Keratinocyte (primary cell): ENCODE measurements at regions not wholly inside any gene's neighbourhood (a gene's known extent, or its start where the extent isn't known, plus 50 kb on each side); places are given as distances from the start of the nearest gene placed in this dataset.

Experiments used
- DNase-seq: peaks from one replicate; pipeline ENCODE4 v3.0.0-alpha.2; 2011; ENCODE audit warnings: low read depth, missing footprints, low spot score
- FAIRE-seq: peaks from 2 replicates; lab custom pipeline; 2011; peaks lifted over from hg19 to GRCh38; lab: Jason Lieb, UNC
- H2AFZ ChIP-seq: 2 replicates; pipeline ENCODE4 v1.6.0; 2012; ENCODE audit warnings: low read length, control low read depth, inconsistent platforms; ENCODE audit not compliant: control insufficient read depth
- H3K27ac ChIP-seq: 2 replicates; pipeline ENCODE4 v1.5.1; 2011; ENCODE audit warnings: low read length; ENCODE audit not compliant: control insufficient read depth, insufficient read depth
- H3K27me3 ChIP-seq: 3 replicates; pipeline ENCODE4 v1.6.0; 2011; ENCODE audit warnings: low read length; ENCODE audit not compliant: control insufficient read depth, insufficient read depth; ENCODE audit errors: extremely low read depth
- H3K36me3 ChIP-seq, 2 experiments: 2 replicates in 1 of 2; 3 replicates in 1 of 2; pipeline ENCODE4 v1.5.1; 2011; ENCODE audit warnings: low read length in 2 of 2, mild to moderate bottlenecking in 1 of 2; ENCODE audit not compliant: control insufficient read depth in 2 of 2, insufficient read depth in 2 of 2; ENCODE audit errors: extremely low read depth in 1 of 2
- H3K4me1 ChIP-seq: 3 replicates; pipeline ENCODE4 v1.5.1; 2011; ENCODE audit warnings: low read length; ENCODE audit not compliant: control insufficient read depth, insufficient read depth; ENCODE audit errors: extremely low read depth
- H3K4me2 ChIP-seq: 3 replicates; pipeline ENCODE4 v1.6.0; 2011; ENCODE audit warnings: low read depth, low read length; ENCODE audit not compliant: control insufficient read depth, insufficient read depth; ENCODE audit errors: extremely low read depth
- H3K4me3 ChIP-seq, 3 experiments: fragments of 200-600 bp in 1 of 3; sonication (generic) in 1 of 3; 2 replicates in 2 of 3; 3 replicates in 1 of 3; pipeline ENCODE4 v1.5.1; 2011 to 2016; ENCODE audit warnings: low read length in 3 of 3, mild to moderate bottlenecking in 3 of 3, control low read depth in 2 of 3, inconsistent platforms in 1 of 3, low read depth in 1 of 3, mixed read lengths in 1 of 3, mixed run types in 1 of 3, moderate library complexity in 1 of 3; ENCODE audit not compliant: control insufficient read depth in 2 of 3, insufficient read depth in 2 of 3; ENCODE audit errors: extremely low read depth in 1 of 3
- H3K79me2 ChIP-seq: 2 replicates; pipeline ENCODE4 v1.6.0; 2012; ENCODE audit warnings: low read length; ENCODE audit not compliant: control insufficient read depth, insufficient read depth
- H3K9ac ChIP-seq: 3 replicates; pipeline ENCODE4 v1.6.0; 2011; ENCODE audit warnings: low read length; ENCODE audit not compliant: control insufficient read depth, insufficient read depth; ENCODE audit errors: extremely low read depth
- H3K9me1 ChIP-seq: 3 replicates; pipeline ENCODE4 v1.6.0; 2011; ENCODE audit warnings: low read length; ENCODE audit not compliant: control insufficient read depth, insufficient read depth; ENCODE audit errors: extremely low read depth
- H3K9me3 ChIP-seq: 2 replicates; pipeline ENCODE4 v1.5.1; 2012; ENCODE audit warnings: low read depth, low read length; ENCODE audit not compliant: control insufficient read depth
- H4K20me1 ChIP-seq: 3 replicates; pipeline ENCODE4 v1.6.0; 2011; ENCODE audit warnings: low read length; ENCODE audit not compliant: control insufficient read depth, insufficient read depth; ENCODE audit errors: extremely low read depth
- EZH2 ChIP-seq: IDR thresholded peaks from one replicate; pipeline ENCODE4 v1.6.1; 2012; ENCODE audit warnings: inconsistent platforms, mild to moderate bottlenecking, low read length, moderate library complexity
- dilution Hi-C: fragments of 300-500 bp; cut with MboI; formaldehyde crosslinking; loops from one replicate; pipeline ENCODE4 v1.7.0; 2020; ENCODE audit warnings: low sequenced_read_pairs; ENCODE audit not compliant: extremely low pct_ligation_motif_present
- TF ChIP-seq, protein P1 (sequence below), 3 experiments: IDR thresholded peaks in 1 of 3; conservative IDR thresholded peaks in 1 of 3; optimal IDR thresholded peaks in 1 of 3; 2 replicates in 2 of 3; 3 replicates in 1 of 3; pipeline versions ENCODE3 to v1.5.1; 2011; ENCODE audit warnings: low read length in 3 of 3, mild to moderate bottlenecking in 3 of 3, moderate library complexity in 2 of 3, control low read depth in 1 of 3, inconsistent platforms in 1 of 3; ENCODE audit not compliant: insufficient read depth in 2 of 3; ENCODE audit errors: extremely low read depth in 1 of 3

DNA sequence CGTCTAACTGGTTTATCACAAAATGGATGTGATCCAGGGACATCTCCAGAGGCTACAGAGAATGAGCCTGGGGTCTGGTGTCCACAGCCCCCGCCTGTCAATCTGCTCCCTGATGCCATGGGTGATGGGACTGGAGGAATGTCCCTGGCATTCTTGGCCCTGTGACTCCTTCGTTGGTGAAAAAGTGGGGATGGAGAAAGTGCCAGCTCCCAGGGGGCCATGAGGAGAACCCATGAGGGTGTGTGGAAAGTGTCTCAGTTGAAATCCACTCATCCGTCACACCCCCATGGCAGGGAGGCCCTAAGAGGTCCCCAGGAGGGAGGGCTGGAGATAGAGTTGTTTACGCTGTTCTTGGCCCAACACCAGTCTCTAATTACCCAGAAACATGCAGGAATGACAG lies 322.0 kb downstream of the CTTN start:
- dilution Hi-C loops: no loop called here
- H3K36me3 ChIP-seq: no peaks in the 10 kb centered on the region
- no peak overlapping the region for H3K4me3 ChIP-seq
- no peak for DNase-seq
- H3K4me1 ChIP-seq: no peaks in the 10 kb centered on the region
- H2AFZ ChIP-seq: no peak overlapping the region
- H3K9me1 ChIP-seq: no peaks in the 10 kb centered on the region
- H3K9ac ChIP-seq: no peak overlapping the region
- no peaks in the 10 kb centered on the region for H3K27me3 ChIP-seq
- no peak overlapping the region for H3K4me2 ChIP-seq
- peaks cover 10% of the 10 kb centered on the region for H3K9me3 ChIP-seq
- no peaks in the 10 kb centered on the region for H3K79me2 ChIP-seq
- FAIRE-seq: no peak
- no peak overlapping the region for H3K27ac ChIP-seq
- H4K20me1 ChIP-seq: no peaks in the 10 kb centered on the region
- no peak for TF ChIP-seq EZH2
- TF ChIP-seq, protein P1, sequence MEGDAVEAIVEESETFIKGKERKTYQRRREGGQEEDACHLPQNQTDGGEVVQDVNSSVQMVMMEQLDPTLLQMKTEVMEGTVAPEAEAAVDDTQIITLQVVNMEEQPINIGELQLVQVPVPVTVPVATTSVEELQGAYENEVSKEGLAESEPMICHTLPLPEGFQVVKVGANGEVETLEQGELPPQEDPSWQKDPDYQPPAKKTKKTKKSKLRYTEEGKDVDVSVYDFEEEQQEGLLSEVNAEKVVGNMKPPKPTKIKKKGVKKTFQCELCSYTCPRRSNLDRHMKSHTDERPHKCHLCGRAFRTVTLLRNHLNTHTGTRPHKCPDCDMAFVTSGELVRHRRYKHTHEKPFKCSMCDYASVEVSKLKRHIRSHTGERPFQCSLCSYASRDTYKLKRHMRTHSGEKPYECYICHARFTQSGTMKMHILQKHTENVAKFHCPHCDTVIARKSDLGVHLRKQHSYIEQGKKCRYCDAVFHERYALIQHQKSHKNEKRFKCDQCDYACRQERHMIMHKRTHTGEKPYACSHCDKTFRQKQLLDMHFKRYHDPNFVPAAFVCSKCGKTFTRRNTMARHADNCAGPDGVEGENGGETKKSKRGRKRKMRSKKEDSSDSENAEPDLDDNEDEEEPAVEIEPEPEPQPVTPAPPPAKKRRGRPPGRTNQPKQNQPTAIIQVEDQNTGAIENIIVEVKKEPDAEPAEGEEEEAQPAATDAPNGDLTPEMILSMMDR (optimal IDR thresholded peaks at IDR 0.05 in 1 of 3, IDR thresholded peaks at IDR 0.05 in 1 of 3, conservative IDR thresholded peaks at IDR 0.05 in 1 of 3; ENCODE audit: extremely low read depth in 1 of 3, insufficient read depth in 2 of 3, low read length in 3 of 3): no peak

DNA sequence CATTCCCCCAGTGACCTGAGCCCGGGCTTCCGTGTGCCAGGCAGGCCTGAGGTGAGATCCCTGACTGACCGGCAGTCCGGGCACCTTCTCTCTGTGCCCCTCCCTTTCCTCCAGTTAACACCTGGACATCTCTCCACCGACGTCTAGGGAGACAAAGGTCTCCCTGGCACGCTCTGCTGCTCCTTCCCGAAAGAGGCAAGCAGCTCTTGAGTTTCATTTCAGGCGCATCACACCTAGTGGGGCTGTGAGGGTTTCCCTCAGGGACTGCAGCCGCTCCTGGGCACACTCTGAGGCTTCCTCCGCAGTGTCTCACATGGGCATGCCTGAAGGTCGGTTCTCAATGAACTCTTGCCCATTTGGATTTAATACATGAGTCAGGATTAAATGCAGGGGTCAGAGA lies 322.7 kb downstream of the CTTN start:
- no peaks in the 10 kb centered on the region for H3K27me3 ChIP-seq
- FAIRE-seq: no peak
- TF ChIP-seq, protein P1 (optimal IDR thresholded peaks at IDR 0.05 in 1 of 3, IDR thresholded peaks at IDR 0.05 in 1 of 3, conservative IDR thresholded peaks at IDR 0.05 in 1 of 3; ENCODE audit: extremely low read depth in 1 of 3, insufficient read depth in 2 of 3, low read length in 3 of 3): no peak
- no peak for DNase-seq
- H3K79me2 ChIP-seq: no peaks in the 10 kb centered on the region
- H2AFZ ChIP-seq: no peak overlapping the region
- H3K4me1 ChIP-seq: no peaks in the 10 kb centered on the region
- H3K4me3 ChIP-seq: no peak overlapping the region
- H3K9me1 ChIP-seq: no peaks in the 10 kb centered on the region
- H3K4me2 ChIP-seq: no peak overlapping the region
- peaks cover 10% of the 10 kb centered on the region for H3K9me3 ChIP-seq
- no peaks in the 10 kb centered on the region for H3K36me3 ChIP-seq
- H3K27ac ChIP-seq: no peak overlapping the region
- dilution Hi-C loops: no loop called here
- no peak overlapping the region for H3K9ac ChIP-seq
- no peaks in the 10 kb centered on the region for H4K20me1 ChIP-seq
